GM21786 (cell line): ENCODE measurements at regions not wholly inside any gene's neighbourhood (a gene's known extent, or its start where the extent isn't known, plus 50 kb on each side); places are given as distances from the start of the nearest gene placed in this dataset.
"Not testable (repeated sequence)": the region's sequence is repeated elsewhere in the genome, so short reads cannot be mapped to it uniquely, and the experiment has no call there.

Experiments used
- ATAC-seq: cut with Tn5 transposase; IDR thresholded peaks from one replicate; pipeline ENCODE4 v1.9.1; 2021; ENCODE audit not compliant: unreplicated experiment

GRCh38 chr14:49946320-49947141 is 53.6 kb downstream of the ARF6 start:
- ATAC-seq, result no peak

GRCh38 chr14:49947506-49947905 is 54.6 kb downstream of the ARF6 start:
- no peak for ATAC-seq

- no peak for ATAC-seq
These were observed 57.7 kb downstream of the ARF6 start for GRCh38 chr14:49950275-49951228.

GRCh38 chr14:49951229-49951607 is 58.3 kb downstream of the ARF6 start:
- ATAC-seq, result no peak

GRCh38 chr14:49951691-49952345 is 58.9 kb downstream of the ARF6 start:
- ATAC-seq, result no peak

- ATAC-seq, result no peak
These were observed 60.3 kb downstream of the ARF6 start for GRCh38 chr14:49953196-49953595.

- ATAC-seq, result no peak
These were observed 61.3 kb downstream of the ARF6 start for GRCh38 chr14:49954171-49954631.

- ATAC-seq, result no peak
These were observed 62.1 kb downstream of the ARF6 start for GRCh38 chr14:49955024-49955423.

- ATAC-seq, result no peak
These were observed 64.4 kb downstream of the ARF6 start for GRCh38 chr14:49957089-49957852.

- peak; percentile 54 for ATAC-seq
These were observed 67.0 kb downstream of the ARF6 start for GRCh38 chr14:49959822-49960408.

- ATAC-seq, result no peak
These were observed 67.6 kb downstream of the ARF6 start for GRCh38 chr14:49960453-49960852.

GRCh38 chr14:49961270-49962222 is 68.7 kb downstream of the ARF6 start:
- ATAC-seq, result peak; percentile 45

- peak; percentile 37 for ATAC-seq
These were observed 69.7 kb downstream of the ARF6 start for GRCh38 chr14:49962621-49963020.

- not testable (repeated sequence) for ATAC-seq
These were observed 72.3 kb downstream of the ARF6 start for GRCh38 chr14:49965068-49965651.

- ATAC-seq, result no peak
These were observed 73.5 kb downstream of the ARF6 start for GRCh38 chr14:49966304-49966809.

GRCh38 chr14:49966971-49967630 is 74.2 kb downstream of the ARF6 start:
- no peak for ATAC-seq

GRCh38 chr14:49969961-49970360 is 77.1 kb downstream of the ARF6 start:
- no peak for ATAC-seq
